SK-N-SH (cell line): ENCODE measurements at regions not wholly inside any gene's neighbourhood (a gene's known extent, or its start where the extent isn't known, plus 50 kb on each side); places are given as distances from the start of the nearest gene placed in this dataset.

Experiments
- CTCF ChIA-PET: fragments of 300-600, 350-600 bp; formaldehyde crosslinking; extraction: SDS; loops from one replicate; lab custom pipeline; 2021; lab: Yijun Ruan, JAX
- POLR2A ChIA-PET: fragments of 350-600 bp; sonication (Branson Sonifier 250); formaldehyde crosslinking; extraction: SDS; loops from one replicate; lab custom pipeline; 2020; ENCODE audit warnings: antibody characterized with exemption, inconsistent platforms; lab: Yijun Ruan, JAX
- DNase-seq: peaks from one replicate; pipeline ENCODE4 v3.0.0; 2012
- H2AFZ ChIP-seq: fragments of 200-600 bp; sonication (generic); 2 replicates; pipeline ENCODE4 v1.8.1; 2016; ENCODE audit warnings: antibody characterized with exemption, mild to moderate bottlenecking, low read depth
- H3F3A ChIP-seq: fragments of 200-600 bp; sonication (generic); replicated peaks from 2 replicates; pipeline ENCODE3; 2016; ENCODE audit warnings: antibody characterized with exemption, mild to moderate bottlenecking; ENCODE audit not compliant: insufficient read depth
- H3K27ac ChIP-seq, 2 experiments: fragments of 200-500 bp in 1 of 2; fragments of 200-600 bp in 1 of 2; sonication (Bioruptor generic) in 1 of 2; sonication (generic), shearing (Covaris generic) in 1 of 2; 2 replicates each; pipeline versions ENCODE4 v1.5.1 to v1.6.1; 2014 to 2016; ENCODE audit warnings: low read depth in 2 of 2, inconsistent platforms in 1 of 2, low read length in 1 of 2, mild to moderate bottlenecking in 1 of 2, mixed read lengths in 1 of 2
- H3K27me3 ChIP-seq: fragments of 200-600 bp; sonication (generic), shearing (Covaris generic); 2 replicates; pipeline ENCODE4 v1.6.1; 2016; ENCODE audit warnings: mixed run types; ENCODE audit not compliant: insufficient read depth
- H3K36me3 ChIP-seq, 2 experiments: fragments of 200-500 bp in 1 of 2; fragments of 200-600 bp in 1 of 2; sonication (Bioruptor generic) in 1 of 2; sonication (generic) in 1 of 2; replicated peaks in 1 of 2; 2 replicates each; pipeline versions ENCODE3 to v1.5.1; 2014 to 2016; ENCODE audit warnings: low read length in 1 of 2, mild to moderate bottlenecking in 1 of 2; ENCODE audit not compliant: insufficient read depth in 2 of 2, control insufficient read depth in 1 of 2
- H3K4me1 ChIP-seq, 2 experiments: fragments of 200-500 bp in 1 of 2; fragments of 200-600 bp in 1 of 2; sonication (Bioruptor generic) in 1 of 2; sonication (generic), shearing (Covaris generic) in 1 of 2; 2 replicates each; pipeline versions ENCODE4 v1.5.1 to v1.6.1; 2014 to 2016; ENCODE audit warnings: low read depth in 1 of 2, low read length in 1 of 2, mixed run types in 1 of 2; ENCODE audit not compliant: insufficient read depth in 2 of 2, control insufficient read depth in 1 of 2
- H3K4me2 ChIP-seq: fragments of 200-600 bp; sonication (generic), shearing (Covaris generic); 2 replicates; pipeline ENCODE4 v1.6.1; 2017; ENCODE audit warnings: mixed run types
- H3K4me3 ChIP-seq, 2 experiments: fragments of 200-500 bp in 1 of 2; fragments of 200-600 bp in 1 of 2; sonication (Bioruptor generic) in 1 of 2; sonication (generic), shearing (Covaris generic) in 1 of 2; 2 replicates each; pipeline versions ENCODE4 v1.5.1 to v1.8.1; 2014 to 2016; ENCODE audit warnings: low read depth in 2 of 2, inconsistent platforms in 1 of 2, low read length in 1 of 2, mild to moderate bottlenecking in 1 of 2, mixed read lengths in 1 of 2, moderate library complexity in 1 of 2
- H3K79me2 ChIP-seq: fragments of 200-600 bp; sonication (generic); 2 replicates; pipeline ENCODE4 v1.8.1; 2017; ENCODE audit warnings: mild to moderate bottlenecking; ENCODE audit not compliant: insufficient read depth
- H3K9ac ChIP-seq: fragments of 200-600 bp; sonication (generic); 2 replicates; pipeline ENCODE4 v1.6.1; 2017; ENCODE audit warnings: mixed run types
- H3K9me2 ChIP-seq: fragments of 200-600 bp; sonication (generic); 2 replicates; pipeline ENCODE4 v1.6.1; 2017; ENCODE audit warnings: mixed run types
- H3K9me3 ChIP-seq: fragments of 200-600 bp; sonication (generic); 2 replicates; pipeline ENCODE4 v1.6.1; 2017; ENCODE audit warnings: mixed run types, mild to moderate bottlenecking, moderate library complexity
- H4K20me1 ChIP-seq: fragments of 200-600 bp; sonication (generic); 2 replicates; pipeline ENCODE4 v1.6.1; 2017; ENCODE audit warnings: mild to moderate bottlenecking, mixed run types; ENCODE audit not compliant: insufficient read depth
- ELF1 ChIP-seq: IDR thresholded peaks from 2 replicates; pipeline ENCODE4 v1.4.0; 2012
- EP300 ChIP-seq, 2 experiments: IDR thresholded peaks; 2 replicates each; pipeline versions ENCODE4 v1.4.0 to v1.6.1; 2012; ENCODE audit warnings: borderline replicate concordance in 1 of 2, low read depth in 1 of 2, low read length in 1 of 2
- FOXM1 ChIP-seq: IDR thresholded peaks from 2 replicates; pipeline ENCODE4 v1.4.0; 2012; ENCODE audit warnings: low read depth, mild to moderate bottlenecking
- GABPA ChIP-seq: IDR thresholded peaks from 2 replicates; pipeline ENCODE4 v1.4.0; 2012; ENCODE audit warnings: low read depth, mild to moderate bottlenecking
- JUND ChIP-seq: IDR thresholded peaks from 2 replicates; pipeline ENCODE4 v1.4.0; 2012
- MEF2A ChIP-seq: IDR thresholded peaks from 2 replicates; pipeline ENCODE4 v1.4.0; 2012; ENCODE audit warnings: low read depth, borderline replicate concordance
- MXI1 ChIP-seq: IDR thresholded peaks from 2 replicates; pipeline ENCODE4 v1.6.1; 2012; ENCODE audit warnings: mild to moderate bottlenecking, low read depth, low read length, improper control_type of control experiment
- NFIC ChIP-seq: IDR thresholded peaks from 2 replicates; pipeline ENCODE4 v1.4.0; 2012; ENCODE audit warnings: borderline replicate concordance
- NRF1 ChIP-seq: IDR thresholded peaks from 2 replicates; pipeline ENCODE4 v1.6.1; 2012; ENCODE audit warnings: low read depth, mild to moderate bottlenecking, low read length
- RCOR1 ChIP-seq: fragments of 150-350 bp; IDR thresholded peaks from 2 replicates; pipeline ENCODE4 v1.6.1; 2017; ENCODE audit warnings: antibody characterized with exemption, low read length
- RFX5 ChIP-seq: IDR thresholded peaks from 2 replicates; pipeline ENCODE4 v1.6.1; 2012; ENCODE audit warnings: mild to moderate bottlenecking, improper control_type of control experiment, low read length
- SIN3A ChIP-seq: IDR thresholded peaks from 2 replicates; pipeline ENCODE4 v1.6.1; 2012; ENCODE audit warnings: low read depth, mild to moderate bottlenecking, low read length, moderate library complexity, borderline replicate concordance
- SMC3 ChIP-seq: IDR thresholded peaks from 2 replicates; pipeline ENCODE4 v1.6.1; 2012; ENCODE audit warnings: low read depth, low read length, improper control_type of control experiment
- TEAD4 ChIP-seq: IDR thresholded peaks from 2 replicates; pipeline ENCODE4 v1.4.0; 2012; ENCODE audit warnings: mild to moderate bottlenecking, borderline replicate concordance; ENCODE audit not compliant: insufficient read depth
- WGBS: methylation state at CpG from one replicate; pipeline ENCODE4 v1.1.6; 2017; ENCODE audit warnings: low lambda C conversion rate; 5-methylcytosine and 5-hydroxymethylcytosine counted together
- TF ChIP-seq, protein P1 (sequence below): fragments of 200-600 bp; sonication (generic); IDR thresholded peaks from 2 replicates; pipeline ENCODE4 v1.6.1; 2017; ENCODE audit warnings: antibody characterized with exemption, mild to moderate bottlenecking, moderate library complexity
- TF ChIP-seq, protein P2 (sequence below): IDR thresholded peaks from 2 replicates; pipeline ENCODE4 v1.4.0; 2012; ENCODE audit warnings: low read depth
- TF ChIP-seq, protein P3 (sequence below): IDR thresholded peaks from 2 replicates; pipeline ENCODE4; 2012
- TF ChIP-seq, protein P4 (sequence below): IDR thresholded peaks from 2 replicates; pipeline ENCODE4 v1.6.1; 2012; ENCODE audit warnings: mild to moderate bottlenecking, low read depth, low read length, moderate library complexity
- TF ChIP-seq, protein P5 (sequence below): fragments of 150-350 bp; IDR thresholded peaks from 2 replicates; pipeline ENCODE4 v1.6.1; 2016; ENCODE audit warnings: mild to moderate bottlenecking, low read depth, low read length
- TF ChIP-seq, protein P6 (sequence below): IDR thresholded peaks from 2 replicates; pipeline ENCODE4 v1.4.0; 2012; ENCODE audit warnings: low read depth, borderline replicate concordance

DNA sequence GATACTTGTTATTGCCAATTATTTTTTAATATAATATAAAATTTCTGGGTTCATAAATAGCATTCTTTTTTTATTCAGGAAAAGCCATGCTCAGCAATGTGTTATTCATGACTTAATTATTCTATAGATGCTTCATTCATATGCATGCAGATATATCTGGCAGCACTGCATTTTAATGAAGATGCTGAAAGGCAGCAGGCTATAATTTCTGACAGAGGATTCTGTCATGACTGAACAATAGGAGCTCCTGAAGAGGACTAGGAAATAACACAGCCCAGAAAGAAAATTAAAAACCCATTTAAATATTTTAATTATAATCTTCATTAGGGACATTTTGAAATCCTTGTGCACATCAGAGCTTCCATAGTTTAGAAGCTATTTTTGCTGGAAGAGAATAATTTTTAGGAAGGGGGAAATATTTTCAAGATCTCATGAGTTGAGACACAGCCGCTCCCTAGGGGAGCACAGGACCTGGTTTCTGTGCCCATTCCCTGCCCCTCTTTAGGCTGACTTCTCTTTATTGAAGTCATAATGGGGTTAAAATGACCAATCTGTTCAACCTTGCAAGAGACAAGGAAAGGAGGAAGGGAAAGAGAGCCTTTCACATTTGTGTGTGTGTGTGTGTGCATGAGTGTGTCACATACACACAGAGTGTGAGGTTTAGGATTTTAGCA is 83.9 kb downstream of the RPE65 start:
- Histone ChIP-seq H3K4me2 (no peak overlapping the region), H3K4me1 (no peaks in the 10 kb centered on the region), H3F3A (no peaks in the 10 kb centered on the region), H3K9me2 (no peaks in the 10 kb centered on the region), H3K27me3 (no peaks in the 10 kb centered on the region), H2AFZ (no peak overlapping the region), H3K4me3 (no peak overlapping the region), H4K20me1 (no peaks in the 10 kb centered on the region), H3K27ac (no peak overlapping the region), H3K36me3 (no peaks in the 10 kb centered on the region), H3K9me3 (no peaks in the 10 kb centered on the region), H3K79me2 (no peaks in the 10 kb centered on the region), H3K9ac (no peak overlapping the region)
- TF ChIP-seq ELF1: no peak
- TF ChIP-seq SMC3: no peak
- no peak for TF ChIP-seq SIN3A
- no peak for TF ChIP-seq FOXM1
- TF ChIP-seq, protein P1, sequence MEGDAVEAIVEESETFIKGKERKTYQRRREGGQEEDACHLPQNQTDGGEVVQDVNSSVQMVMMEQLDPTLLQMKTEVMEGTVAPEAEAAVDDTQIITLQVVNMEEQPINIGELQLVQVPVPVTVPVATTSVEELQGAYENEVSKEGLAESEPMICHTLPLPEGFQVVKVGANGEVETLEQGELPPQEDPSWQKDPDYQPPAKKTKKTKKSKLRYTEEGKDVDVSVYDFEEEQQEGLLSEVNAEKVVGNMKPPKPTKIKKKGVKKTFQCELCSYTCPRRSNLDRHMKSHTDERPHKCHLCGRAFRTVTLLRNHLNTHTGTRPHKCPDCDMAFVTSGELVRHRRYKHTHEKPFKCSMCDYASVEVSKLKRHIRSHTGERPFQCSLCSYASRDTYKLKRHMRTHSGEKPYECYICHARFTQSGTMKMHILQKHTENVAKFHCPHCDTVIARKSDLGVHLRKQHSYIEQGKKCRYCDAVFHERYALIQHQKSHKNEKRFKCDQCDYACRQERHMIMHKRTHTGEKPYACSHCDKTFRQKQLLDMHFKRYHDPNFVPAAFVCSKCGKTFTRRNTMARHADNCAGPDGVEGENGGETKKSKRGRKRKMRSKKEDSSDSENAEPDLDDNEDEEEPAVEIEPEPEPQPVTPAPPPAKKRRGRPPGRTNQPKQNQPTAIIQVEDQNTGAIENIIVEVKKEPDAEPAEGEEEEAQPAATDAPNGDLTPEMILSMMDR: no peak
- TF ChIP-seq, protein P2, sequence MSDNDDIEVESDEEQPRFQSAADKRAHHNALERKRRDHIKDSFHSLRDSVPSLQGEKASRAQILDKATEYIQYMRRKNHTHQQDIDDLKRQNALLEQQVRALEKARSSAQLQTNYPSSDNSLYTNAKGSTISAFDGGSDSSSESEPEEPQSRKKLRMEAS: no peak
- TF ChIP-seq TEAD4: no peak
- TF ChIP-seq NRF1: no peak
- TF ChIP-seq, protein P3, sequence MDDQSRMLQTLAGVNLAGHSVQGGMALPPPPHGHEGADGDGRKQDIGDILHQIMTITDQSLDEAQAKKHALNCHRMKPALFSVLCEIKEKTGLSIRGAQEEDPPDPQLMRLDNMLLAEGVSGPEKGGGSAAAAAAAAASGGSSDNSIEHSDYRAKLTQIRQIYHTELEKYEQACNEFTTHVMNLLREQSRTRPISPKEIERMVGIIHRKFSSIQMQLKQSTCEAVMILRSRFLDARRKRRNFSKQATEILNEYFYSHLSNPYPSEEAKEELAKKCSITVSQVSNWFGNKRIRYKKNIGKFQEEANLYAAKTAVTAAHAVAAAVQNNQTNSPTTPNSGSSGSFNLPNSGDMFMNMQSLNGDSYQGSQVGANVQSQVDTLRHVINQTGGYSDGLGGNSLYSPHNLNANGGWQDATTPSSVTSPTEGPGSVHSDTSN: no peak
- TF ChIP-seq EP300 (IDR thresholded peaks at IDR 0.05; ENCODE audit: borderline replicate concordance in 1 of 2, low read depth in 1 of 2, low read length in 1 of 2): no peak
- TF ChIP-seq, protein P4, sequence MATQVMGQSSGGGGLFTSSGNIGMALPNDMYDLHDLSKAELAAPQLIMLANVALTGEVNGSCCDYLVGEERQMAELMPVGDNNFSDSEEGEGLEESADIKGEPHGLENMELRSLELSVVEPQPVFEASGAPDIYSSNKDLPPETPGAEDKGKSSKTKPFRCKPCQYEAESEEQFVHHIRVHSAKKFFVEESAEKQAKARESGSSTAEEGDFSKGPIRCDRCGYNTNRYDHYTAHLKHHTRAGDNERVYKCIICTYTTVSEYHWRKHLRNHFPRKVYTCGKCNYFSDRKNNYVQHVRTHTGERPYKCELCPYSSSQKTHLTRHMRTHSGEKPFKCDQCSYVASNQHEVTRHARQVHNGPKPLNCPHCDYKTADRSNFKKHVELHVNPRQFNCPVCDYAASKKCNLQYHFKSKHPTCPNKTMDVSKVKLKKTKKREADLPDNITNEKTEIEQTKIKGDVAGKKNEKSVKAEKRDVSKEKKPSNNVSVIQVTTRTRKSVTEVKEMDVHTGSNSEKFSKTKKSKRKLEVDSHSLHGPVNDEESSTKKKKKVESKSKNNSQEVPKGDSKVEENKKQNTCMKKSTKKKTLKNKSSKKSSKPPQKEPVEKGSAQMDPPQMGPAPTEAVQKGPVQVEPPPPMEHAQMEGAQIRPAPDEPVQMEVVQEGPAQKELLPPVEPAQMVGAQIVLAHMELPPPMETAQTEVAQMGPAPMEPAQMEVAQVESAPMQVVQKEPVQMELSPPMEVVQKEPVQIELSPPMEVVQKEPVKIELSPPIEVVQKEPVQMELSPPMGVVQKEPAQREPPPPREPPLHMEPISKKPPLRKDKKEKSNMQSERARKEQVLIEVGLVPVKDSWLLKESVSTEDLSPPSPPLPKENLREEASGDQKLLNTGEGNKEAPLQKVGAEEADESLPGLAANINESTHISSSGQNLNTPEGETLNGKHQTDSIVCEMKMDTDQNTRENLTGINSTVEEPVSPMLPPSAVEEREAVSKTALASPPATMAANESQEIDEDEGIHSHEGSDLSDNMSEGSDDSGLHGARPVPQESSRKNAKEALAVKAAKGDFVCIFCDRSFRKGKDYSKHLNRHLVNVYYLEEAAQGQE: no peak
- TF ChIP-seq RCOR1: no peak
- TF ChIP-seq, protein P5, sequence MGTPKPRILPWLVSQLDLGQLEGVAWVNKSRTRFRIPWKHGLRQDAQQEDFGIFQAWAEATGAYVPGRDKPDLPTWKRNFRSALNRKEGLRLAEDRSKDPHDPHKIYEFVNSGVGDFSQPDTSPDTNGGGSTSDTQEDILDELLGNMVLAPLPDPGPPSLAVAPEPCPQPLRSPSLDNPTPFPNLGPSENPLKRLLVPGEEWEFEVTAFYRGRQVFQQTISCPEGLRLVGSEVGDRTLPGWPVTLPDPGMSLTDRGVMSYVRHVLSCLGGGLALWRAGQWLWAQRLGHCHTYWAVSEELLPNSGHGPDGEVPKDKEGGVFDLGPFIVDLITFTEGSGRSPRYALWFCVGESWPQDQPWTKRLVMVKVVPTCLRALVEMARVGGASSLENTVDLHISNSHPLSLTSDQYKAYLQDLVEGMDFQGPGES: no peak
- no peak for TF ChIP-seq RFX5
- no peak for TF ChIP-seq JUND
- TF ChIP-seq MXI1: no peak
- no peak for TF ChIP-seq GABPA
- TF ChIP-seq, protein P6, sequence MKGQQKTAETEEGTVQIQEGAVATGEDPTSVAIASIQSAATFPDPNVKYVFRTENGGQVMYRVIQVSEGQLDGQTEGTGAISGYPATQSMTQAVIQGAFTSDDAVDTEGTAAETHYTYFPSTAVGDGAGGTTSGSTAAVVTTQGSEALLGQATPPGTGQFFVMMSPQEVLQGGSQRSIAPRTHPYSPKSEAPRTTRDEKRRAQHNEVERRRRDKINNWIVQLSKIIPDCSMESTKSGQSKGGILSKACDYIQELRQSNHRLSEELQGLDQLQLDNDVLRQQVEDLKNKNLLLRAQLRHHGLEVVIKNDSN: no peak
- no peak for TF ChIP-seq NFIC
- no peak for TF ChIP-seq MEF2A
- CTCF ChIA-PET: interaction anchor here (0.6 to 1.9 kb wide), 2 partner anchors 23 to 245 kb away, joined by 3 to 10 read pairs; no protein-coding TSS in a partner anchor
- WGBS: 100% methylated on average over 1 of the region's 1 CpG
- POLR2A ChIA-PET: no interaction called here
- no peak for DNase-seq
